HG03066 (cell line): ENCODE measurements at regions not wholly inside any gene's neighbourhood (a gene's known extent, or its start where the extent isn't known, plus 50 kb on each side); places are given as distances from the start of the nearest gene placed in this dataset.
"Not testable (repeated sequence)": the region's sequence is repeated elsewhere in the genome, so short reads cannot be mapped to it uniquely, and the experiment has no call there.

Source experiments
- ATAC-seq: cut with Tn5 transposase; IDR thresholded peaks from one replicate; pipeline ENCODE4 v1.9.1; 2021; ENCODE audit warnings: low read depth; ENCODE audit not compliant: unreplicated experiment

DNA sequence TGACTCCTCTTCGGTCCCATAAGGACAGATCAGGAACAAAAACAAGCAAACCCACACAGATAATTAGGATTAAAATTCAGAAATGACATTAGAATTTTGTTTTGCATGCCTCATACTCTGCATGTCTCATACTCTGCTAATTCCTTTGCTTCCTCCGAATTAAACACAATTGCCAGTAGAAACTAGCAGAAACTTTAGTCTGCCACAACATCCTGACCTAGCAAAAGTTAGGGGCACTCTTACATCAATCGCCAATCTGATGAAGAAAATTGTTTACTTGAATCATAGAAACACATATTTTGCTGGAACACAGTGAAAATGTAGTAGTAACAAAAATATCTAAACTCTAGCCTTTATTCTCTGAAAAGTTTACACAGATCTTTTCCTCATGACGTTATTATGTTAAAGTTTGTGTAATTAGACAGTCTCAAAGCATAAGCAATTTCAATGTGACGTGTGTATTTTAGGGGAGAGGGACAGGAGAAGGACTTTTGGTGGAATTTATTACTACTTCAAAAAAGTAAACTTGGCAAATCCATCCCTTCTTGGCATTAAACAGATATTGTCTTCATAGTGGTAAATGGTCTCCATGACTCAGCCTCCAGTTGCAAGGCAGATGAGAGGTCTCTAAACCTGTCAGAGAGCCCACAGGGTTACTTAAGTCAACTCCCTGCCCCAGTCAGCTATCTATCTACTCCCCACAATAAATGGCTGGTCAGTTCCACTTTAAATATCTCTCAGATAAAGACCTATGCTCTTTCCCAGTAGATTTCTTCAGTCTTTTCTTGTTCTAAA is 249.8 kb upstream of the UBASH3B start:
- ATAC-seq = no peak

- no peak for ATAC-seq
Observed at GRCh38 chr11:122404571-122404970, 251.0 kb upstream of the UBASH3B start.

GRCh38 chr11:122401581-122401980 is 253.9 kb upstream of the UBASH3B start:
- ATAC-seq = not testable (repeated sequence)

GRCh38 chr11:122399375-122399774 is 256.1 kb upstream of the UBASH3B start:
- no peak for ATAC-seq

- no peak for ATAC-seq
Observed at GRCh38 chr11:122398851-122399250, 256.7 kb upstream of the UBASH3B start.

DNA sequence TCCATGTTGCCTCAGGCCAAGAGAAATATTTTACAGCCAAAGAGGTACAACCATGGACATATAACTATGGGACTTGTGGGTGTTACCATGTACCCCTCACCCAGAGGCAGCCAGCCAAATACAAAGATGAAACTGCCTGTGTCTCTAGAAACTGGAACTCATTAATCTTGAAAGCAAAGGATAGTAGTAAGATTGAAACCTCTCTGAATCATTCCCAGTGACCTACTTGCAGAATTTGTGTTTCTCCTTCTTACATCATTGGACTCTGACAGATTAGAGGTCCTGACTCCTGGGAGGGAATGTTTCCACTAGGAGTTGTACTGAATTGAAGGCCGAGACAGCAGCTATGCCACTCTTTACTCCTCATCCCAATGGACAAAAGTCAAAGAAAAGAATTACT is 257.4 kb upstream of the UBASH3B start:
- no peak for ATAC-seq

DNA sequence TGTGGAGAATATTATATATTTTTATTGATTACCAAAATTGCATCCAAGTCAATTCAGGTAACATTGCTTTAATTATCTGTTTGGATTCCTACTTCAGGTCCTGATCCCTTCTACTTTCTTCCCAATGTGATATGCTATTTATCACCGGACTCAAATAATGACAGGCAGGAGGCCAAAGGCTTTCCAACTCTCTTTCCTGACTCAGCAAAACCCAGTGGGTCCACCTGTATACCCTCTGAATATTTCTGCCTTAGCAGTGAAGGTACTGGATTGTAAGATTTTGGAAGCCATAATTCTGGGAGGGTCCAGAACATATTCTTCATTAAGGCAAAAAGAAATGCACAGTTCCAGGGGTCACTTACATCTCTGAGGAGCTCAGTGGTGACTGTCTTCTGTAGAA is 260.2 kb upstream of the UBASH3B start:
- ATAC-seq = no peak

GRCh38 chr11:122394313-122394712 is 261.2 kb upstream of the UBASH3B start:
- ATAC-seq = no peak

DNA sequence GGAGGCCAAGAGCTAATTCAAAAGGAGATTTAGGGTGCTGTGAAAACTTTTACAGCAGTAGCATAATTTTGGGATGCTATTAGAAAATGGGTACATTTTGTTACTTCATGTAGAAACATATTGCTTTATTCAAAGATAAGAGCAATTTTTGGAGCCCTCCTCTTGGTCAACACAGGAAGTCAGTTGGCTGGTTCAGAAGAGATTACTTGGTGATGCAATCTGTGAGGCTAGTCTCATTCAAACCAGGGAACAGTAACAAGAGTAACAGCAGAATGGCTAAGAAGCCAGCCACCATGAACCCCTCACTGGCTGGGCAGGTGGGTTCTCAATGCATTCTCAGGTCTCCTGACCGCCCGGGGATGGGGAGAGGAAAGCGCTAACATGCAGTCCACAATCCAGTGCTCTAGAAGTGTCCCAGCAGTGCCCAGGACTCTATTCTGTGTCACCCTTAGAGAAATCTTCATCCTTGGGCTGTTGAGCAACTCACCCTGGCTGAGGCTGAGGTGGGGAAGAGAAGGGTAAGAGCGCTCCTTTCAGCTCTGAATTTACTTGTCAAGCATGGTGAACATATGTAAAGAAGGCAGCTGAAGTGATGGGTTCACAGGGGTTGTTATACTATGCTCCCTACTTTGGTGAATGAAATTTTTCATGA is 262.2 kb upstream of the UBASH3B start:
- no peak for ATAC-seq

GRCh38 chr11:122392508-122392907 is 263.0 kb upstream of the UBASH3B start:
- ATAC-seq = no peak

DNA sequence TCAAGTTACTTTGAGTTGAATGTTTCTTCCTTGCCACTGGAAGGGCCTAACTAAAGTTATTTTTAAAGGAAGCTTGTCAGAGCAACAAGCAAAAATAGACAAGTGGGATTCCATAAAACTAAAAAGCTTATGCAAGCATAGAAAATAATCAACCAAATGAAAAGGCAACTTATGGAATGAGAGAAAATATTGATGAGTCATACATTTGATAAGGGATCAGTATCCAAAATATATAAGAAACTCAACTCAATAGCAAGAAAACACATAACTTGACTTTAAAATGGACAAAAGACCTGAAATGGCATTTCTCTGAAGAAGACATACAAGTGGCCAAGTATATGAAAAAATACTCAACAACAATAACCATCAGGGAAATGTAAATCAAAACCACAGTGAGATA is 264.5 kb upstream of the UBASH3B start:
- ATAC-seq = no peak

GRCh38 chr11:122383186-122383585 is 267.2 kb upstream of the BLID start:
- no peak for ATAC-seq

DNA sequence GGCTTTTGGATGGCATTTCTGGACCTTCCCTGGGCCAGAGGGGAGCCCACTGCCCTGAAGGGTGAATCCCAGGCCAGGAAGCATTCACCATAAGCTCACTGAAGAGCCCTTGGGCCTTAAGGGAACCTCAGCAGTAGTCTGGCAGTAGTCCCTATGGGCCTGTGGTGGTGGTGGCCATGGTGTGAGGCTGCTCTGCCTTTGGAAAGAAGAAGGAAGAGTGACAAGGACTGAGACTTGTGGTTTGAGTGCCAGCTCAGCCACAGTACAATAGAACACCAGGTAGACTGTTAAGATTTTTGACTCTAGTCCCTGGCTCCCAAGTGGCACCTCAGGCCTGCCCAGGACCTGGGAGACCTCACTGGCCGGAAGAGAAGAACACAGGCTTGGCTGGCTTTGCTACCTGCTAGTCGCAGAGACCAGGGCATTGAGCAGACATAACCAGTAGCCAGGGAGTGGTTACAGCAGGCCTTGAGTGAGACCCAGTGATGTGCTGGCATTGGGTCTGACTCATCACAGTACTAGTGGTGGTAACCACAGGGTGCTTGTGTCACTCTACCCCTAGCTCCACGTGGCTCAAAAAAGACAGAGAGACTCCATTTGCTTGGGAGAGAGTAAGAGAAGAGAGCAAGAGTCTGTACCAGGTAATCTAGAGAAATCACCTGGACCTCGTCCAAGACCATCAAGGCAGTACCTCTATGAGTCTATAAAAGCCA is 259.8 kb upstream of the BLID start:
- no peak for ATAC-seq

DNA sequence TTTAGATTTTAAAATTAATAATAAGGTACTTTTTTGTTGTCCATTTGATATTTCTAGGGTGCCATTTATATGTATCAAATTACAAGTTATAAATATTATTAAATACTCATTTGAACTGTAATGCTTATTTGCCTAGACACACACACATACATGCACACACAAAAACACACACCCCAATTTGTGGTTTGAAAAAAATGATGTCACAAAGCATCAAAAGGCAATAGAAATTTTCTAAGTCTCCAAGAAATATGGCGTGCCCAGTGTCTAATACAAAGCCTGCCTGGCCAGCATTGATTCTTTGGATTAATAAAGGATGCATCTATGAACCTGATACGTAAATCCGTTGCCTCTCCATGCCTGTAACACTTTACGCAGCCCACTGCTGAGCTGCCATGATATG is 252.8 kb upstream of the BLID start:
- ATAC-seq = no peak

- no peak for ATAC-seq
Observed at GRCh38 chr11:122367809-122368231, 251.8 kb upstream of the BLID start.

GRCh38 chr11:122365610-122366360 is 249.8 kb upstream of the BLID start:
- no peak for ATAC-seq

DNA sequence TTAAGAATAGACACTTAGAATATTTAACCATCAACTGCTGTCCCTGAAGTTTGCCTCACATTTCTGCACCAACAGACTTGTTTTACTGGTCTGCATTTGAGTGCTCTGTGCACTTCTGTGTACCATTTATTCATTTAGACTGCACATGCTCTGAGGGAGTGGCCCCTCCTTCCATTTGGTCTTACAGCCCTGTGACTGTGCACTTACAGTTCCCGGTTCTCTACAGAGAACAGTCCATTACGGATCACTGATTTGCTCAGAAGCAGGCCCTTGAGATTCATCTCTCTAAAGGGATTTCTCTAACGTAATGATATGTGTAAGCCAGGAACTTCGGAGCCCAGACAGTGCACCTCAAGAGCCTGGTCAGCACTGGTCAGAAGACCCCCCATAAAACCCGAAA is 247.3 kb upstream of the BLID start:
- no peak for ATAC-seq

GRCh38 chr11:122362381-122362780 is 246.4 kb upstream of the BLID start:
- no peak for ATAC-seq

DNA sequence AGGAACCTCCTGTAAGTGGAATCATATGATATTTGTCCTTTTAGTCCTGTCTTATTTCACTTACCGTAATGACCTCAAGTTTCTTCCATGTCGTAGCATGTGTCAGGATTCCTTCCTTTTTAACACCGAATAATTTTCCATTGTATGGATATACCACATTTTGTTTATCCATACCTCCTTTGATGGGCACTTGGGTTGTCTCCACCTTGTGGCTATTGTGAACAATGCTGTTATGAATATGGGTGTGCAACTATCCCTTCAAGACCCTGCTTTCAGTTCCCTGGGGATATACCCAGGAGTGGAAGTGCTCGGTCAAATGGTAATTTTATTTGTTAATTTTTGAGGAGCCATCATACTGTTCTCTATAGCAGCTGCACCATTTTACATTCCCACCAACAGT is 244.9 kb upstream of the BLID start:
- no peak for ATAC-seq

- no peak for ATAC-seq
Observed at GRCh38 chr11:122359081-122359571, 243.1 kb upstream of the BLID start.

GRCh38 chr11:122358292-122358691 is 242.3 kb upstream of the BLID start:
- no peak for ATAC-seq
